GM11168 (cell line): ENCODE measurements at regions not wholly inside any gene's neighbourhood (a gene's known extent, or its start where the extent isn't known, plus 50 kb on each side); places are given as distances from the start of the nearest gene placed in this dataset.
"Not testable (repeated sequence)": the region's sequence is repeated elsewhere in the genome, so short reads cannot be mapped to it uniquely, and the experiment has no call there.

Source experiments
- in situ Hi-C: fragments of 300-500 bp; cut with MboI; formaldehyde crosslinking; loops from one replicate; pipeline ENCODE4 v1.12.0; 2022; ENCODE audit warnings: low sequenced_read_pairs; ENCODE audit not compliant: unreplicated experiment

- in situ Hi-C loops: not testable (repeated sequence)
Measured at GRCh38 chr14:106196459-106196858, 670.1 kb downstream of the TMEM121 start.

GRCh38 chr14:106197264-106197663 lies 670.9 kb downstream of the TMEM121 start:
- in situ Hi-C loops: not testable (repeated sequence)

GRCh38 chr14:106199097-106199496 lies 672.7 kb downstream of the TMEM121 start:
- in situ Hi-C loops: no loop called here

DNA sequence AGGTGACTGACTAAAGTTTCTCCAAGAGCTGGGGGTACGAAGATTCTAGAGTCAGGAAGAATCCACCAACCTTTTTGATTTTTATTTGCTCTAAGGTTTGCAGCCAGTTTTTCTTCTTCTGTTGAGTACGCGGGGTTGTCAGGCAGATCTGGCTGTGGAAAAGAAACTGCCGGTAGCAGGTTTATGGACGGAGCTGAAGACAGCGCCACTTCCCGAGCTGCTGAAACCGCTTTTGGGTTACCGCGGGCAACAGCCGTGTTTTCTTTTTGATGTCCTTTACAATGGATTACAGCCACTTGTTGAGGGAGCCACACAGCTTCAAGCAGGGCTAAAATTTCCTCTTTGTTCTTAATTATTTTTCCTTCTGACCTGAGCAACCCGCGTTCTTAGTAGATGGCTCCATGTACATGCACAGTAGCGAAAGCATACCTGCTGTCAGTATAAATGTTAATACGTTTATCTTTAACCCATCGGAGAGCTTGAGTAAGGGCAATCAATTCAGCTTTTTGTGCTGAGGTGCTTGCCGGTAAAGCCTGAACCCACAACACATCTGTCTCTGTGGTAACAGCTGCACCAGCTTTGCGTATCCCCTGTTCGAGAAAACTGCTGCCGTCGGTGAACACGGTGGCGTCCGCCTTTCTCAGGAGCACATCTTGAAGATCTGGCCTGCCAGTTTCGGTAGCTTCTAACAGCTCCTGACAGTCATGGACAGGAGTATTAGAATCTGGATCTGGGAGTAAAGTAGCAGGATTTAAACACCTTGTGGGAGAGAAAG lies 674.3 kb downstream of the TMEM121 start:
- in situ Hi-C loops: no loop called here

GRCh38 chr14:106201376-106201775 lies 675.0 kb downstream of the TMEM121 start:
- in situ Hi-C loops: no loop called here

DNA sequence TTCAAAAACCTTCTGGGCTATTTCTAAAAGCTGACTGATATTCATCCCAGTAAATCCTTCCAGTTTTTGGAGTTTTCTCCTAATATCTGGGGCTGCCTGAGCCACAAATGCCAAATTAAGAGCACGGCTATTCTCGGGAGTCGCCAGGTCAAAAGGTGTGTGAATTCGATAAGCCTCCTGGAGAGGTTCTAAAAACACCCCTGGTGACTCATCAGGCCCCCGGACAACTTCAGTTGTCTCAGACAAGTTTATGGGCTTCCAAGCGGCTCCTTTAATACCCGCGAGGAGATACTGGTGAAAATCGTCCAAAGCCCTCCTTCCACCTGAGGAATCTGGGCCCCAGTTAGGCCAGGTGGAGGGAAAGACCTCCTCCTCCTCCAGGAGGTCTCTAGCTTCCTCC lies 677.1 kb downstream of the TMEM121 start:
- in situ Hi-C loops: no loop called here

DNA sequence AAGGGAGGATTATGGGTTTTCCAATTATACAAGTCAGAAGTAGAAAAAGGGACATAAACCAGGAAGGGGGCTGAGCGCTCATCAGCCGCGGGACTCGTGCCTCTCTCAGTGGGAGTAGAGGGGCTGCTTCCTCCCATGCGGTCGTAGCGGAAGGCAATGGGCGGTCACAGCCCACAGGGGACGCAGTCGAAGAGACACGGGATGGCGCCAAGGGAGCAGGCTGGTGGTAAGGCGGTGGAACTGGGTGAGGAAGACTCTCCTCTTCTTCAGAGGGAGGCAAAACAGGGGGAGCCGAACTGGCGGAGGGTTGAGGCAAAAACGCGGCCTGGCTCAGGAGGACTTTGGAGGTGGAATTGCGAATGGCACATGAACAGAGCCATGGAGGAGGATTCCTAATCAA lies 677.7 kb downstream of the TMEM121 start:
- in situ Hi-C loops: no loop called here

DNA sequence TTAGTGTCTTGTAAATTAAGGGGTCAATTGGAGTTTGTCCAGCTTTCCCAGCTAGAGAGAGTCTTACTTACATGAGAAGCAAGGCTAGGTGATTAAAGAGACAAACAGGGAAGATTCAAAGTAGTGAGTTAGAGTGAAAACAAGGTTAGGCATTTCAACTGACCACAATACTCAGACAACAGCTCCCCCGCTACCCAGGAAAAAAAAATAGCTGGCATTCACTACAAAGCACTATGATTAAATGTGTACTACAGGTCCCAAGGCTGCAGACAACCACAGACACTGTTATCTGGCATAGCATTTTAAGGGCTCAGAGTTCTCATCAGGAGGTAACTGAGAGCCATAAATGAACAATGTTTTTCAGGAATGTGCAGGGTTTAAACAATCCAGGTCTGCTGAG lies 680.9 kb downstream of the TMEM121 start:
- in situ Hi-C loops: no loop called here

- in situ Hi-C loops: no loop called here
Measured at GRCh38 chr14:106208794-106209193, 682.4 kb downstream of the TMEM121 start.

DNA sequence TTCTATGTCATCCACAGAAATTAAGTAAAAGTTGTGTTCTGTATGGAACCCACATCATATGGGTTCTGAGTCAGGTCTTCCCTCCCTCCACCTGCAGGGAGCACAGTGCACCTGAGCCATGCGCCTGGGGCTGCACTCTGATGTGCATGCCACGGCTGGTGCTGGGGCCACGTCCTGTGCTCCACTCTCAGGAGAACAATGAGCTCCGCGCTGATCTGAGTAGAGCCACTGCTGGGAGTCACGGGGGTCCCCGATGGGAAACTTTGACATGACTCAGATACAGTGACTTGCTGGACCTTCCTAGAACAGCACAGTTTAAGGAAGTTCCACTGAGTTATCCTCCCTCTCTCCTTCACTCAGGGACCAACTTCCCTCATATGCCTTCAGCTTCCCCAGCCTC lies 683.4 kb downstream of the TMEM121 start:
- in situ Hi-C loops: no loop called here

DNA sequence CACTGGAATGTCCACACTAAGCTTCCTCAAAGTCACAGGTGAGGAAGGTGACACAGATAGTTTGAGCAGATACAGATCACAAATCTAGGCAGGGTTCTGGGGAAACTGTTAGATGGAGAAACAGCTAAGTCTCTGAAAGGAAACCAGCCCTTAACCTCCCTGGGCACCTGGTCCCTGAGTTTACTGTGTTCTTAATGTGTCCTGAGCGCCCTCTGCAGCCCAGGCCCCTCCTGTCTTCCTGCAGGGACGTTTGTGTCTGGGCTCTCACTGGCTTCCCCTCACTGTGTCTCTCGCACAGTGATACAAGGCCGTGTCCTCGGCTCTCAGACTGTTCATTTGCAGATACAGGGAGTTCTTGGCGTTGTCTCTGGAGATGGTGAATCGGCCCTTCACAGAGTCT lies 684.3 kb downstream of the TMEM121 start:
- in situ Hi-C loops: no loop called here

- in situ Hi-C loops: no loop called here
Measured at GRCh38 chr14:106211334-106211900, 685.0 kb downstream of the TMEM121 start.

DNA sequence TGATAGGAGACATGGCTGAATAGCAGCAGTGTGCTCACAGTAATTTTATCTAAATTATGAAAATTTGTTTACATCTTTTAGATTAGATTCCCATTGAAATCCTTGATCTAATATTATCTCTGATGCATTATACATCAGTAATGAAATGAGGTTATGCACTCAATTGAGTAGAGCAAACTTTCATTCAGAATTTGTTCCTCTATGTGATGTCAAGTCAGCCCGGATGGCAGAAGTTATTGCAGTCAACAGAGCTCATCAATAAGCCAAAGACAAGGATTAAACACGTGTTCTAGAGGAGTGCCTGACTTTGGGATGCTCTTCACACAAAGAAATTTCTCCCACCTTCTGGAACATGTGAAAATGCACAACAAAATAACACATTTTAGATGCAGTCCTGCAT lies 688.8 kb downstream of the TMEM121 start:
- in situ Hi-C loops: no loop called here

DNA sequence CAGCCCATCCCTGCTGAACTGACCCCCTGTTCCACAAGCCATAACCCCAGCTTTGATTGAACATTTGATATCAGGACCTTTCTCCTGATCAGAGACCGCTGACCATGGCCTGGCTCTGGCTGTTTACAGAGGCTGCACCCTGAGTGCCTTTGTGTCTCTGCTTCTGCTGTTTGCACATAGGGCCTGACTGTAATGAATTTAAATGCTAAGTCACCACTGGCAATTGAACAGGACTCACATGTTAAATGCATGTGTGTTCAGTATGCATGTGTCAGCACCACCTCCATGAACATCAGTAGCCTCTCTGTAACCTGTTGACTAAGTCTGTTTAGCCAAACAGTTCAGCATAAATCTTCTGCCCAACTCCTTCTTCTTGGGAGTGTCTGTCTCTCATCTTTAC lies 690.3 kb downstream of the TMEM121 start:
- in situ Hi-C loops: no loop called here

DNA sequence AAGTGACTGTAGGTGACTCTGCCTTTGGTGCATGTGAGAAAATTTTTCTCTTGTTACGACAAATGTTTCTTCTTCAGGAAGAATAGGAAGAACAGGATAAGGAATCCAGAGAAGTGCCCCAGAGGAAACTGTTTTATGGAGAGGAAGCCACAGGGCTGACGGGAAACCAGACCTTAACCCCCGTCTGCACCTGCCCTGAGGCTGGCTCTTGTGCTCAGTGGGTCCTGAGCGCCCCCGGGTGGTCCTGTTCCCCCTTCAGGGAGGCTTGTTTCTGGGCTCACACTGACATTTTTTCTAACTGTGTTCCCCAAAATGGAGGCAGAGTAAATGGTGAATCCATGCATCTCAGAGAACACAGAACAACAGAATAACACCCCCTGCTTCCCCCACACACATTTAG lies 691.8 kb downstream of the TMEM121 start:
- in situ Hi-C loops: no loop called here

DNA sequence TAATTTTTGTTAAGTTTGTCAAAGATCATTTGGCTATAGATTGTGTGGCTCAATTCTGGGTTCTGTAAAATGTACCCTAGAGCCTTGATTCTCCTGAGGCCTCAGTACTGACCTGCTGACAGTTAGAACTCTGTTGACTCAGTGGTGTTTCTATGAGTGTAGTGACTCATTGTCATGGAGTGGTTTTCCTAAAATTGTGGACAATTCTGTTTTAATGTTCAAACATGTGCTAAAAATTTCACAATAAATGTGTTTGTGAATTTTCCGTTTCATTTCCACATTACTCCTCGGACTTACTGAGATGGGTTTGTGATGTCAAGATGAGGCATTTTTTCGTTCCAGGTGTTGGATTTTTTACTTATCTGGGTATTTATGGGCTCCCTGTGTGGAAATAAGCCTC lies 695.9 kb downstream of the TMEM121 start:
- in situ Hi-C loops: no loop called here

DNA sequence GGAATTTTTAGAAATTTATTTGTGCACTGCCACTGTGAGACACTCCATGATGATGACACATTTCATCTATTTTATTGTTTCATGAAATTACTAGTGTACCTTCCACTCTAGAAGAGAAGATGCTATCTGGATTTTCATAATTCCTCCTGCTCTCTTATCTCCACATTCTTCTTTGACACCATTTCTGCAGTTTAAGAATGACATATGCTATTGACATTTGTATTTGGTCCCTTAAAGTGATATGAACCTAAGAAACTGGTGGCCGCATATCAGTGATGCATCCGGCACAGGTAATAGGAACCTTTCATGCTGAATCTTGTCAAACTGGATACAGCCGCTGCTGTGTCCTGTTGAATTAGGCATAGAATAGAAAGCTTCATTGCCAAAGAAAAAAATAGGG lies 696.3 kb downstream of the TMEM121 start:
- in situ Hi-C loops: no loop called here

GRCh38 chr14:106227793-106228192 lies 701.4 kb downstream of the TMEM121 start:
- in situ Hi-C loops: no loop called here

- in situ Hi-C loops: no loop called here
Measured at GRCh38 chr14:106228541-106229158, 702.3 kb downstream of the TMEM121 start.

GRCh38 chr14:106230071-106230470 lies 703.7 kb downstream of the TMEM121 start:
- in situ Hi-C loops: no loop called here

- in situ Hi-C loops: not testable (repeated sequence)
Measured at GRCh38 chr14:106233191-106233590, 706.8 kb downstream of the TMEM121 start.
